ENCODE measurements at regions not wholly inside any gene's neighbourhood (a gene's known extent, or its start where the extent isn't known, plus 50 kb on each side); places are given as distances from the start of the nearest gene placed in this dataset.

GRCh38 chr10:91013985-91014384, 93.1 kb upstream of the ANKRD1 start:
- no peaks in the 10 kb centered on the region for H3F3A ChIP-seq (ENCODE audit: insufficient read depth, low read length)
- no peaks in the 10 kb centered on the region for H3K9me3 ChIP-seq (replicated peaks; ENCODE audit: insufficient read depth, low read length)
- H3K36me3 ChIP-seq (replicated peaks; ENCODE audit: insufficient read depth, low read length): no peaks in the 10 kb centered on the region
- H3K4me1 ChIP-seq (ENCODE audit: low read length): no peaks in the 10 kb centered on the region
- H4K20me1 ChIP-seq (ENCODE audit: insufficient read depth, low read length): no peaks in the 10 kb centered on the region
- H3K27me3 ChIP-seq (replicated peaks; ENCODE audit: insufficient read depth, low read length): no peaks in the 10 kb centered on the region
- no peak for DNase-seq
- H3K4me3 ChIP-seq (ENCODE audit: low read length): no peak overlapping the region
- no peak overlapping the region for H3K4me2 ChIP-seq (ENCODE audit: low read depth, low read length)
- no peaks in the 10 kb centered on the region for H3K9me2 ChIP-seq (replicated peaks; ENCODE audit: insufficient read depth, low read length)
- no peak overlapping the region for H3K27ac ChIP-seq (ENCODE audit: low read length)
- H3K9ac ChIP-seq (ENCODE audit: low read length): no peak overlapping the region
- TF ChIP-seq EZH2phosphoT487 (IDR thresholded peaks at IDR 0.05; ENCODE audit: low read length): no peak
- no peak for TF ChIP-seq EZH2 (optimal IDR thresholded peaks at IDR 0.05; ENCODE audit: low read depth, low read length)
- no peak for TF ChIP-seq CTCF (IDR thresholded peaks at IDR 0.05; ENCODE audit: low read length)
- H3K79me2 ChIP-seq (ENCODE audit: low read length): no peaks in the 10 kb centered on the region
- H2AFZ ChIP-seq (ENCODE audit: low read length): no peak overlapping the region

- Histone ChIP-seq H2AFZ (ENCODE audit: low read length) (no peak overlapping the region), H3K4me1 (ENCODE audit: low read length) (no peaks in the 10 kb centered on the region), H3K9me2 (replicated peaks; ENCODE audit: insufficient read depth, low read length) (no peaks in the 10 kb centered on the region), H3K9ac (ENCODE audit: low read length) (no peak overlapping the region), H3K9me3 (replicated peaks; ENCODE audit: insufficient read depth, low read length) (no peaks in the 10 kb centered on the region), H3K4me2 (ENCODE audit: low read depth, low read length) (no peak overlapping the region), H3K27ac (ENCODE audit: low read length) (no peak overlapping the region), H4K20me1 (ENCODE audit: insufficient read depth, low read length) (no peaks in the 10 kb centered on the region), H3K79me2 (ENCODE audit: low read length) (no peaks in the 10 kb centered on the region), H3F3A (ENCODE audit: insufficient read depth, low read length) (no peaks in the 10 kb centered on the region), H3K27me3 (replicated peaks; ENCODE audit: insufficient read depth, low read length) (no peaks in the 10 kb centered on the region), H3K36me3 (replicated peaks; ENCODE audit: insufficient read depth, low read length) (no peaks in the 10 kb centered on the region), H3K4me3 (ENCODE audit: low read length) (no peak overlapping the region)
- TF ChIP-seq CTCF (IDR thresholded peaks at IDR 0.05; ENCODE audit: low read length): no peak
- TF ChIP-seq EZH2phosphoT487 (IDR thresholded peaks at IDR 0.05; ENCODE audit: low read length): no peak
- TF ChIP-seq EZH2 (optimal IDR thresholded peaks at IDR 0.05; ENCODE audit: low read depth, low read length): no peak
- no peak for DNase-seq
Measured at GRCh38 chr10:91017198-91017597, 96.3 kb upstream of the ANKRD1 start.

GRCh38 chr10:91021901-91022300, 101.0 kb upstream of the ANKRD1 start:
- Histone ChIP-seq H3K36me3 (replicated peaks; ENCODE audit: insufficient read depth, low read length) (no peaks in the 10 kb centered on the region), H4K20me1 (ENCODE audit: insufficient read depth, low read length) (no peaks in the 10 kb centered on the region), H3K4me1 (ENCODE audit: low read length) (no peaks in the 10 kb centered on the region), H3K27me3 (replicated peaks; ENCODE audit: insufficient read depth, low read length) (no peaks in the 10 kb centered on the region), H3K79me2 (ENCODE audit: low read length) (no peaks in the 10 kb centered on the region), H3F3A (ENCODE audit: insufficient read depth, low read length) (no peaks in the 10 kb centered on the region), H3K4me2 (ENCODE audit: low read depth, low read length) (no peak overlapping the region), H2AFZ (ENCODE audit: low read length) (no peak overlapping the region), H3K9me3 (replicated peaks; ENCODE audit: insufficient read depth, low read length) (no peaks in the 10 kb centered on the region), H3K9ac (ENCODE audit: low read length) (no peak overlapping the region), H3K27ac (ENCODE audit: low read length) (no peak overlapping the region), H3K4me3 (ENCODE audit: low read length) (no peak overlapping the region), H3K9me2 (replicated peaks; ENCODE audit: insufficient read depth, low read length) (no peaks in the 10 kb centered on the region)
- no peak for DNase-seq
- TF ChIP-seq EZH2phosphoT487 (IDR thresholded peaks at IDR 0.05; ENCODE audit: low read length) (no peak), CTCF (IDR thresholded peaks at IDR 0.05; ENCODE audit: low read length) (no peak), EZH2 (optimal IDR thresholded peaks at IDR 0.05; ENCODE audit: low read depth, low read length) (no peak)
